Esophagus muscularis mucosa (tissue), 4 donors: ENCODE measurements at regions not wholly inside any gene's neighbourhood (a gene's known extent, or its start where the extent isn't known, plus 50 kb on each side); places are given as distances from the start of the nearest gene placed in this dataset.

Experiments used
- DNase-seq: peaks from one replicate; pipeline ENCODE4 v3.0.0-alpha.2; 2017; ENCODE audit errors: extremely low spot score
- H3K27ac ChIP-seq, 4 donors: fragments of 200-600 bp; sonication (generic); replicated peaks in 1 of 4; 1 replicate in 3 of 4; 2 replicates in 1 of 4; pipeline ENCODE4 v1.5.1; 2016 to 2019; ENCODE audit warnings: mild to moderate bottlenecking in 1 of 4
- H3K27me3 ChIP-seq, 4 donors: fragments of 200-600 bp; sonication (generic); one replicate each; pipeline versions ENCODE4 v1.5.1 to v1.6.0; 2016 to 2019
- H3K36me3 ChIP-seq, 4 donors: fragments of 200-600 bp; sonication (generic); one replicate each; pipeline ENCODE4 v1.5.1; 2016 to 2019
- H3K4me1 ChIP-seq, 4 donors: fragments of 200-600 bp; sonication (generic); one replicate each; pipeline ENCODE4 v1.5.1; 2016 to 2019
- H3K4me3 ChIP-seq, 4 donors: fragments of 200-600 bp; sonication (generic); 1 replicate in 2 of 4; 2 replicates in 2 of 4; pipeline ENCODE4 v1.5.1; 2016 to 2019; ENCODE audit warnings: mild to moderate bottlenecking in 4 of 4, moderate library complexity in 1 of 4
- H3K9me3 ChIP-seq, 4 donors: fragments of 200-600 bp; sonication (generic); 1 replicate in 3 of 4; 2 replicates in 1 of 4; pipeline ENCODE4 v1.5.1; 2016 to 2019
- EP300 ChIP-seq: sonication (generic); formaldehyde crosslinking; IDR thresholded peaks from one replicate; pipeline ENCODE4 v1.6.1; 2017; ENCODE audit warnings: antibody characterized with exemption
- POLR2A ChIP-seq: fragments of 450-650 bp; IDR thresholded peaks from one replicate; pipeline ENCODE4 v1.6.1; 2017; ENCODE audit warnings: antibody characterized with exemption, moderate library complexity, mild to moderate bottlenecking, low read depth
- POLR2AphosphoS5 ChIP-seq, 2 donors: sonication (generic); formaldehyde crosslinking; IDR thresholded peaks; one replicate each; pipeline ENCODE4 v1.6.1; 2017; ENCODE audit warnings: antibody characterized with exemption in 2 of 2
- WGBS: methylation state at CpG from one replicate; pipeline ENCODE4 v1.1.5; 2018; 5-methylcytosine and 5-hydroxymethylcytosine counted together
- intact Hi-C: fragments of 100-400 bp; cut with DNase I; formaldehyde crosslinking; loops from one replicate; pipeline ENCODE4 v1.15.1; 2023
- TF ChIP-seq, protein P1 (sequence below), 3 experiments: fragments of 200-600 bp in 2 of 3; fragments of 450-650 bp in 1 of 3; sonication (generic) in 2 of 3; IDR thresholded peaks; one replicate each; pipeline ENCODE4 v1.5.1; 2017 to 2019; ENCODE audit warnings: antibody characterized with exemption in 3 of 3, mild to moderate bottlenecking in 2 of 3, moderate library complexity in 1 of 3

DNA sequence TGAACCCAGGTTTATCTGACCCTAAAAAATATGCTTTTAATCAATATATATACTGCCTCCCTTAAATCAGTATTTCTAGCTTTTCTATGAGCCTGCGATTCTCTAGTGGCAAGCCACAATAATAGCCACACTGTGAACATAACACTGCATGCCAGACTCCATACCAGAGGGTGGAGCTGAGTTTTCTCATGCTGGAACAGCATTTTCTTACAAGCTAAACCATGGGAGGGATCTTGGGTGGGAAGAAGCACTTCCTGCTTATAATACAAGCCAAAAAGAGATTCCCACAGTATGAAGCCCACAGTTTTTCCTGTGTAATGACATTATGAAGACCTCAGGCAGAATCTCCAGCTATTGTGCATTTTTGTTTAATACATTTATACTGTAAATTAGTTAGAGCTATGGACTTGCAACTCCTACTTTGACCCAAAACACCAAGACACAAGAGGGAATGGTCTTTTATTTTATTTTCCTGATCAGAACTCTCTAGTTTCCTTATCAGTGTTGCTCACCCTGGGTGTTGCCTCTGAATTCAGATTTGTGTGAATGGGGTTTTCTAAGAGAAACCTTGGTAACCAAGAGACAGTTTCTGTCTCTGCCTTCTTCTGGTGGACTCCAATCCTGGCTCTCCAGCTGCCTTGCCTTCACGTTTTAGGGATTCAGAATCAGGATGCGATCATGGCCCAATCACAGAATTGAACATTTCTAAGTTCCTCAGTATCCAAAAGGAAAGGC lies 74.5 kb upstream of the EOLA2 start:
- Histone ChIP-seq H3K27ac (no peak overlapping the region), H3K4me1 (no peaks in the 10 kb centered on the region), H3K27me3 (no peaks in the 10 kb centered on the region), H3K36me3 (no peaks in the 10 kb centered on the region), H3K4me3 (no peak overlapping the region), H3K9me3 (no peaks in the 10 kb centered on the region)
- DNase-seq: no peak
- intact Hi-C loops: no loop called here
- WGBS: 72% methylated on average over 3 of the region's 3 CpGs
- TF ChIP-seq, protein P1, sequence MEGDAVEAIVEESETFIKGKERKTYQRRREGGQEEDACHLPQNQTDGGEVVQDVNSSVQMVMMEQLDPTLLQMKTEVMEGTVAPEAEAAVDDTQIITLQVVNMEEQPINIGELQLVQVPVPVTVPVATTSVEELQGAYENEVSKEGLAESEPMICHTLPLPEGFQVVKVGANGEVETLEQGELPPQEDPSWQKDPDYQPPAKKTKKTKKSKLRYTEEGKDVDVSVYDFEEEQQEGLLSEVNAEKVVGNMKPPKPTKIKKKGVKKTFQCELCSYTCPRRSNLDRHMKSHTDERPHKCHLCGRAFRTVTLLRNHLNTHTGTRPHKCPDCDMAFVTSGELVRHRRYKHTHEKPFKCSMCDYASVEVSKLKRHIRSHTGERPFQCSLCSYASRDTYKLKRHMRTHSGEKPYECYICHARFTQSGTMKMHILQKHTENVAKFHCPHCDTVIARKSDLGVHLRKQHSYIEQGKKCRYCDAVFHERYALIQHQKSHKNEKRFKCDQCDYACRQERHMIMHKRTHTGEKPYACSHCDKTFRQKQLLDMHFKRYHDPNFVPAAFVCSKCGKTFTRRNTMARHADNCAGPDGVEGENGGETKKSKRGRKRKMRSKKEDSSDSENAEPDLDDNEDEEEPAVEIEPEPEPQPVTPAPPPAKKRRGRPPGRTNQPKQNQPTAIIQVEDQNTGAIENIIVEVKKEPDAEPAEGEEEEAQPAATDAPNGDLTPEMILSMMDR (IDR thresholded peaks at IDR 0.05): no peak
- TF ChIP-seq POLR2A (no peak), EP300 (no peak), POLR2AphosphoS5 (IDR thresholded peaks at IDR 0.05) (no peak)

GRCh38 chrX:150014525-150014924 lies 76.2 kb upstream of the EOLA2 start:
- no peaks in the 10 kb centered on the region for H3K4me1 ChIP-seq
- WGBS: 62% methylated on average over 1 of the region's 1 CpG
- no peaks in the 10 kb centered on the region for H3K9me3 ChIP-seq
- no peak for TF ChIP-seq POLR2A
- TF ChIP-seq POLR2AphosphoS5 (IDR thresholded peaks at IDR 0.05): no peak
- TF ChIP-seq, protein P1 (IDR thresholded peaks at IDR 0.05): no peak
- TF ChIP-seq EP300: no peak
- H3K4me3 ChIP-seq: no peak overlapping the region
- H3K36me3 ChIP-seq: no peaks in the 10 kb centered on the region
- H3K27me3 ChIP-seq: no peaks in the 10 kb centered on the region
- H3K27ac ChIP-seq: no peak overlapping the region
- intact Hi-C loops: no loop called here
- DNase-seq: no peak

GRCh38 chrX:150017868-150018267 lies 79.6 kb upstream of the EOLA2 start:
- Histone ChIP-seq H3K27ac (no peak overlapping the region), H3K4me3 (no peak overlapping the region), H3K36me3 (no peaks in the 10 kb centered on the region), H3K27me3 (no peaks in the 10 kb centered on the region), H3K4me1 (no peaks in the 10 kb centered on the region), H3K9me3 (no peaks in the 10 kb centered on the region)
- intact Hi-C loops: no loop called here
- TF ChIP-seq POLR2A (no peak), EP300 (no peak), POLR2AphosphoS5 (IDR thresholded peaks at IDR 0.05) (no peak)
- TF ChIP-seq, protein P1 (IDR thresholded peaks at IDR 0.05): no peak
- WGBS: 64% methylated on average over 1 of the region's 1 CpG
- DNase-seq: no peak

GRCh38 chrX:150018931-150019361 lies 80.7 kb upstream of the EOLA2 start:
- intact Hi-C loops: no loop called here
- TF ChIP-seq POLR2AphosphoS5 (IDR thresholded peaks at IDR 0.05) (no peak), POLR2A (no peak), EP300 (no peak)
- TF ChIP-seq, protein P1 (IDR thresholded peaks at IDR 0.05): no peak
- no peaks in the 10 kb centered on the region for H3K4me1 ChIP-seq
- H3K27me3 ChIP-seq: no peaks in the 10 kb centered on the region
- no peaks in the 10 kb centered on the region for H3K36me3 ChIP-seq
- no peak for DNase-seq
- H3K9me3 ChIP-seq: no peaks in the 10 kb centered on the region
- H3K4me3 ChIP-seq: no peak overlapping the region
- no peak overlapping the region for H3K27ac ChIP-seq
- 64% methylated on average over 2 of the region's 2 CpGs for WGBS

DNA sequence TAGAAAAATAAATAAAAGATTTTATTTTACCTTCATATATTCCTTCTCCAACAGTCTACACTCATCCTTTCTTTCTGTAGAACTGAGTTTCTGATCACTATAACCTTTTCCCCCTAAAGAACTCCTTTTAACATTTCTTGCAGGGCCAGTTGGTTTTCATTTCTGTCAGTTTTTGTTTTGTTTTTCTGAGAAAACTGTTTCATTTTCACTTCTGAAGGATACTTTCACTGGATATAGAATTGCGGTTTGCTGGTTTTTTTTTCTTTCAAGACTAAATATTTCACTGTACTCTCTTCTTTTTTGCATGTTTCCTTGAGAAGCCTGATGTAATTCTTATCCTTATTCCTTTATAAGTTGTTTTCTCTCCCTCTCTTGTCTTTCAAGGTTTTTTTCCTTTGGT lies 90.4 kb upstream of the EOLA2 start:
- TF ChIP-seq POLR2AphosphoS5 (IDR thresholded peaks at IDR 0.05): no peak
- TF ChIP-seq POLR2A: no peak
- TF ChIP-seq EP300: no peak
- TF ChIP-seq, protein P1 (IDR thresholded peaks at IDR 0.05): no peak
- intact Hi-C loops: no loop called here
- Histone ChIP-seq H3K36me3 (no peaks in the 10 kb centered on the region), H3K9me3 (no peaks in the 10 kb centered on the region), H3K27me3 (no peaks in the 10 kb centered on the region), H3K4me1 (peaks cover 0 to 3% (median 1%) of the 10 kb centered on the region in 4 donors), H3K4me3 (no peak overlapping the region), H3K27ac (no peak overlapping the region)
- WGBS: 62% methylated on average over 1 of the region's 1 CpG
- DNase-seq: no peak
